RCC 7860 (cell line): ENCODE measurements at regions not wholly inside any gene's neighbourhood (a gene's known extent, or its start where the extent isn't known, plus 50 kb on each side); places are given as distances from the start of the nearest gene placed in this dataset.

Source experiments
- DNase-seq: peaks from one replicate; pipeline ENCODE4 v3.0.0-alpha.2; 2015; ENCODE audit warnings: low spot score
- FAIRE-seq: peaks from 2 replicates; lab custom pipeline; 2012; peaks lifted over from hg19 to GRCh38; lab: Jason Lieb, UNC

- DNase-seq (no peak), FAIRE-seq (no peak)
Measured at GRCh38 chr5:148941810-148942209, 115.4 kb downstream of the ADRB2 start.

GRCh38 chr5:148949841-148950470, 112.9 kb downstream of the SH3TC2 start:
- no peak for FAIRE-seq
- no peak for DNase-seq

- no peak for FAIRE-seq
Measured at GRCh38 chr5:148950471-148950863, 112.4 kb downstream of the SH3TC2 start.

GRCh38 chr5:148950892-148951291, 112.0 kb downstream of the SH3TC2 start:
- DNase-seq = no peak
- no peak for FAIRE-seq

More at GRCh38 chr5:148950471-148950863, 112.4 kb downstream of the SH3TC2 start:
- DNase-seq = no peak

- no peak for FAIRE-seq
- DNase-seq = no peak
Measured at GRCh38 chr5:148951612-148952011, 111.2 kb downstream of the SH3TC2 start.

DNA sequence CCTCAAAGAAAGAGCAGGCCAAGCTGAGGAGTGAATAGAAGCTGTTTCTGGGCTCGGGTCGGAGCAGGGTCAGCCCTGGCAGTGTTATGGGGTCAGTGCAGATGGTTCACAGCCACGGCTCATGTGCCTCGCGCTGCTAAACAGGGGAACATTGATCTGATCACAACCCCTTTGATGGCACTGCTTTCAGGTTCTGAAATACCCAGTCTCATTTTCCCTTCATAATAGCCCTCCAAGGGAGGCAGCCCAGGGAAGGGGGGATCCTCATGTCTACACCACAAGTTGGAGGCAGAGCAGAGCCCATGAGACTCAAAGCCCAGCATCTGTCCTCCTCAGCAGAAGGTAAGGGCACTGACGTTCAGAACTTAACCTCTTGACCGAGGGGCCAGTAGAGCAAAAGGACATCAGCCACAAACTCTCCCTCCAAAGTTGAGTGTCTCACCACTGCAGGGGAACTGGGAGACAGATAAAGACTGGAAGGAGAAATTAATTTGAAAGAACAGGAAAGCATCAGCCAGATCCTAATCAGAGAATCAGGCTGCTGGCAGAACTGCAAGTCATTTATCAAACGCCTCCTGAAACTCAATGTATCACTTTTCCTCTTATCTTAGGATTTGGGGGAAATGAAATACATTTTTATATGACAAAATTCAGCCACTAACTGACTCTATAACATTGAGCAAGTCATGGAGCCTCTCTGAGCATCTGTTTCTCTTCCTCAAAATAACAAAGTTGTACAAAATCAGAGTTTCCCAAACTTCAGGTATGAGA, 110.6 kb downstream of the SH3TC2 start:
- FAIRE-seq (no peak), DNase-seq (no peak)

DNA sequence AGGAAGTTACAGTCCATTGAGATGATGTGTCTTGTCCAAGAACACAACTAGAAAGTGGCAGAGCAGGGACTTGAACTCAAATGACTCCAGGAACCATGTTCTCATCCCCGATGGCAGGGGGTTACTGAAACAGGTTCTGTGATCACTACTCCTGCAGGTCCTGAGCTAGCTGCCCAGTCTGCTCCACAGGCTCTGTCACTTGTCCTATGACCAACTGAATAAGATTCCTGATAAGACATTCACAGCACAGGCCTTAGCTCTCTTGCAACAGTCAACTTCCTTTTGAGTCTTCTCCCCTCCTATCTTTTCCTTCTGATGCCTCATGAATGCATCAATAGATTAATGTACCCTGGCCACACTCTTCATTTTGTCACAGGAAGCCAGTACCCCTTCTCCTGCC, 109.2 kb downstream of the SH3TC2 start:
- DNase-seq (no peak), FAIRE-seq (no peak)
